H9 (cell line): ENCODE measurements at regions not wholly inside any gene's neighbourhood (a gene's known extent, or its start where the extent isn't known, plus 50 kb on each side); places are given as distances from the start of the nearest gene placed in this dataset.

Experiments used
- DNase-seq: peaks from one replicate; pipeline ENCODE4 v3.0.0-alpha.2; 2017
- H2AFZ ChIP-seq: one replicate; pipeline ENCODE4 v1.6.1; 2013; ENCODE audit warnings: mild to moderate bottlenecking, low read length, control low read depth, moderate library complexity
- H2AK5ac ChIP-seq: 2 replicates; pipeline ENCODE4 v1.6.1; 2013; ENCODE audit warnings: low read length, control low read depth, mixed read lengths; ENCODE audit not compliant: insufficient read length
- H2BK120ac ChIP-seq: one replicate; pipeline ENCODE4 v1.6.1; 2013; ENCODE audit warnings: low read depth, mild to moderate bottlenecking, low read length, control low read depth, inconsistent platforms; ENCODE audit not compliant: poor library complexity, severe bottlenecking
- H2BK12ac ChIP-seq: 2 replicates; pipeline ENCODE4 v1.6.1; 2013; ENCODE audit warnings: low read length, control low read depth, mixed read lengths, low read depth; ENCODE audit not compliant: insufficient read length
- H2BK15ac ChIP-seq: 2 replicates; pipeline ENCODE4 v1.6.1; 2013; ENCODE audit warnings: low read depth, low read length, control low read depth
- H2BK20ac ChIP-seq: one replicate; pipeline ENCODE4 v1.6.1; 2013; ENCODE audit warnings: low read depth, mild to moderate bottlenecking, low read length, control low read depth, inconsistent platforms; ENCODE audit not compliant: poor library complexity, severe bottlenecking
- H2BK5ac ChIP-seq: 2 replicates; pipeline ENCODE4 v1.6.1; 2013; ENCODE audit warnings: low read length, control low read depth, mixed read lengths; ENCODE audit not compliant: insufficient read length
- H3K14ac ChIP-seq: 2 replicates; pipeline ENCODE4 v1.6.1; 2013; ENCODE audit warnings: low read length, control low read depth; ENCODE audit not compliant: insufficient read depth
- H3K18ac ChIP-seq: 2 replicates; pipeline ENCODE4 v1.6.1; 2013; ENCODE audit warnings: low read depth, mild to moderate bottlenecking, mixed read lengths, low read length, control low read depth; ENCODE audit not compliant: insufficient read length
- H3K23ac ChIP-seq: 2 replicates; pipeline ENCODE4 v1.6.1; 2013; ENCODE audit warnings: low read length, control low read depth, mixed read lengths, low read depth; ENCODE audit not compliant: insufficient read length
- H3K23me2 ChIP-seq: 2 replicates; pipeline ENCODE4 v1.6.1; 2013; ENCODE audit warnings: low read depth, mild to moderate bottlenecking, mixed read lengths, low read length, control low read depth; ENCODE audit not compliant: insufficient read length, poor library complexity, severe bottlenecking
- H3K27ac ChIP-seq: 2 replicates; pipeline ENCODE4 v1.5.1; 2013; ENCODE audit warnings: low read length, control low read depth, mixed read lengths, low read depth; ENCODE audit not compliant: insufficient read length
- H3K27me3 ChIP-seq: 2 replicates; pipeline ENCODE4 v1.6.1; 2013; ENCODE audit warnings: low read length, control low read depth, inconsistent platforms; ENCODE audit not compliant: insufficient read depth
- H3K4ac ChIP-seq: 2 replicates; pipeline ENCODE4 v1.6.1; 2013; ENCODE audit warnings: low read depth, mild to moderate bottlenecking, control low read depth, inconsistent platforms, low read length, moderate library complexity
- H3K4me1 ChIP-seq: 2 replicates; pipeline ENCODE4 v1.6.1; 2013; ENCODE audit warnings: low read length, control low read depth, inconsistent platforms; ENCODE audit not compliant: insufficient read depth
- H3K4me2 ChIP-seq: 2 replicates; pipeline ENCODE4 v1.6.1; 2013; ENCODE audit warnings: low read length, control low read depth, mixed read lengths; ENCODE audit not compliant: insufficient read length, insufficient read depth
- H3K56ac ChIP-seq: 2 replicates; pipeline ENCODE4 v1.6.1; 2013; ENCODE audit warnings: low read depth, mild to moderate bottlenecking, mixed read lengths, low read length, control low read depth; ENCODE audit not compliant: insufficient read length
- H3K79me1 ChIP-seq: 2 replicates; pipeline ENCODE4 v1.6.1; 2013; ENCODE audit warnings: low read depth, mild to moderate bottlenecking, moderate library complexity, low read length, control low read depth, inconsistent platforms; ENCODE audit not compliant: insufficient read depth, poor library complexity, severe bottlenecking
- H3K79me2 ChIP-seq: 2 replicates; pipeline ENCODE4 v1.6.1; 2013; ENCODE audit warnings: low read length, control low read depth, inconsistent platforms; ENCODE audit not compliant: insufficient read depth
- H3K9ac ChIP-seq: 2 replicates; pipeline ENCODE4 v1.6.1; 2013; ENCODE audit warnings: low read length, control low read depth, mixed read lengths; ENCODE audit not compliant: insufficient read length; ENCODE audit errors: extremely low read depth
- H3K9me3 ChIP-seq: one replicate; pipeline ENCODE4 v1.6.1; 2013; ENCODE audit warnings: low read depth, low read length, inconsistent platforms; ENCODE audit not compliant: control insufficient read depth
- H3T11ph ChIP-seq: one replicate; pipeline ENCODE4 v1.6.1; 2013; ENCODE audit warnings: mild to moderate bottlenecking, low read length, control low read depth, inconsistent platforms
- H4K20me1 ChIP-seq: one replicate; pipeline ENCODE4 v1.6.1; 2013; ENCODE audit not compliant: control insufficient read depth, insufficient read length, insufficient read depth
- H4K5ac ChIP-seq: 2 replicates; pipeline ENCODE4 v1.6.1; 2013; ENCODE audit warnings: low read depth, mild to moderate bottlenecking, mixed read lengths, low read length, control low read depth; ENCODE audit not compliant: insufficient read length
- H4K8ac ChIP-seq: replicated peaks from 2 replicates; pipeline ENCODE4 v1.6.1; 2013; ENCODE audit warnings: low read length, control low read depth, mixed read lengths, low read depth; ENCODE audit not compliant: insufficient read length
- H4K91ac ChIP-seq: 2 replicates; pipeline ENCODE4 v1.6.1; 2013; ENCODE audit warnings: low read depth, mild to moderate bottlenecking, moderate library complexity, mixed read lengths, low read length, control low read depth; ENCODE audit not compliant: insufficient read length
- H3K27ac Mint-ChIP-seq, 3 experiments: 2 replicates in 2 of 3; 3 replicates in 1 of 3; pipeline ENCODE4 v1.8.0; 2020 to 2021; ENCODE audit warnings: mixed read lengths in 3 of 3, mild to moderate bottlenecking in 1 of 3, moderate library complexity in 1 of 3
- H3K27me3 Mint-ChIP-seq: 2 replicates; pipeline ENCODE4 v1.8.0; 2021; ENCODE audit warnings: low read depth, mild to moderate bottlenecking, moderate library complexity, mixed read lengths
- H3K36me3 Mint-ChIP-seq, 3 experiments: 2 replicates in 2 of 3; 3 replicates in 1 of 3; pipeline ENCODE4 v1.8.0; 2020 to 2021; ENCODE audit warnings: low read depth in 3 of 3, mixed read lengths in 3 of 3; ENCODE audit not compliant: insufficient read depth in 1 of 3
- H3K4me1 Mint-ChIP-seq, 2 experiments: 2 replicates each; pipeline ENCODE4 v1.8.0; 2020; ENCODE audit warnings: mixed read lengths in 2 of 2
- H3K4me3 Mint-ChIP-seq, 2 experiments: 2 replicates in 1 of 2; 3 replicates in 1 of 2; pipeline ENCODE4 v1.8.0; 2020 to 2021; ENCODE audit warnings: mild to moderate bottlenecking in 2 of 2, mixed read lengths in 2 of 2, moderate library complexity in 1 of 2
- H3K9me3 Mint-ChIP-seq, 2 experiments: 2 replicates in 1 of 2; 3 replicates in 1 of 2; pipeline ENCODE4 v1.8.0; 2020; ENCODE audit warnings: mild to moderate bottlenecking in 2 of 2, mixed read lengths in 2 of 2, moderate library complexity in 1 of 2
- WGBS: extraction: QIAGEN DNeasy Blood & Tissue Kit; methylation state at CpG from one replicate; pipeline ENCODE4 v1.1.7; 2013; ENCODE audit warnings: missing lambda C conversion rate, low lambda C conversion rate, mixed read lengths; ENCODE audit not compliant: insufficient read length; ENCODE audit errors: extremely low coverage; 5-methylcytosine and 5-hydroxymethylcytosine counted together
- TF ChIP-seq, protein P1 (sequence below): fragments of 200-600 bp; sonication (generic); conservative IDR thresholded peaks from 3 replicates; pipeline ENCODE4 v1.8.0; 2021; ENCODE audit warnings: antibody characterized with exemption, mild to moderate bottlenecking

DNA sequence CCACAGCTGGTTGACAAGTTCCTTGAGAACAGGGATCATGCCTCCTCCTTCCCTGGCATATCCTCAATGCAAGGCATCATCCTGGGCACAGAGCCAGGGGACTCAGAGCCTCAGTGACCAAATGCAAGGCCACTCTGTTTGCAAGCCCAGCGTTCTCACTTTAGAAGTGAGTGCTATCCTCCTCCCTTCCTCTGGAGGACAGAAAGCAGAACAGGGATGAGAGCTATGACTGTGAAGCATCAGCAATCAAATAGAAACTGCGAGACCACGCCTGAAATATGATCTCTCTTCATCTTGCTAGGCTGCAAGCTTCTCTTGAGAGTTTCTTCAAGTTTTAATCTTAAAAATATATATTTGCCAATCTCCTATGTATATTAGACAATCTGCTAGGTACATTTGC, 119.8 kb downstream of the LRATD1 start:
- Histone ChIP-seq H3K79me2 (no peaks in the 10 kb centered on the region), H3K27me3 (no peaks in the 10 kb centered on the region), H3K56ac (no peak overlapping the region), H3K9me3 (no peaks in the 10 kb centered on the region), H2BK5ac (no peak overlapping the region), H2AK5ac (no peak overlapping the region), H3T11ph (no peak overlapping the region), H3K27ac (no peak overlapping the region), H2AFZ (no peak overlapping the region), H4K5ac (no peak overlapping the region), H4K91ac (no peak overlapping the region), H2BK120ac (no peak overlapping the region), H3K18ac (no peak overlapping the region), H4K8ac (no peak overlapping the region), H3K79me1 (no peaks in the 10 kb centered on the region), H3K9ac (no peak overlapping the region), H3K4ac (no peak overlapping the region), H4K20me1 (no peaks in the 10 kb centered on the region), H3K4me2 (no peak overlapping the region), H2BK12ac (no peak overlapping the region), H3K14ac (no peak overlapping the region), H3K23me2 (no peaks in the 10 kb centered on the region), H3K4me1 (no peaks in the 10 kb centered on the region), H3K23ac (no peak overlapping the region), H2BK15ac (no peak overlapping the region), H2BK20ac (no peak overlapping the region)
- Mint-ChIP-seq H3K4me3 (no peak overlapping the region), H3K36me3 (no peaks in the 10 kb centered on the region), H3K9me3 (no peaks in the 10 kb centered on the region; a peak in 1 of 5 replicates), H3K27ac (no peak overlapping the region), H3K4me1 (no peaks in the 10 kb centered on the region), H3K27me3 (no peaks in the 10 kb centered on the region)
- TF ChIP-seq, protein P1, sequence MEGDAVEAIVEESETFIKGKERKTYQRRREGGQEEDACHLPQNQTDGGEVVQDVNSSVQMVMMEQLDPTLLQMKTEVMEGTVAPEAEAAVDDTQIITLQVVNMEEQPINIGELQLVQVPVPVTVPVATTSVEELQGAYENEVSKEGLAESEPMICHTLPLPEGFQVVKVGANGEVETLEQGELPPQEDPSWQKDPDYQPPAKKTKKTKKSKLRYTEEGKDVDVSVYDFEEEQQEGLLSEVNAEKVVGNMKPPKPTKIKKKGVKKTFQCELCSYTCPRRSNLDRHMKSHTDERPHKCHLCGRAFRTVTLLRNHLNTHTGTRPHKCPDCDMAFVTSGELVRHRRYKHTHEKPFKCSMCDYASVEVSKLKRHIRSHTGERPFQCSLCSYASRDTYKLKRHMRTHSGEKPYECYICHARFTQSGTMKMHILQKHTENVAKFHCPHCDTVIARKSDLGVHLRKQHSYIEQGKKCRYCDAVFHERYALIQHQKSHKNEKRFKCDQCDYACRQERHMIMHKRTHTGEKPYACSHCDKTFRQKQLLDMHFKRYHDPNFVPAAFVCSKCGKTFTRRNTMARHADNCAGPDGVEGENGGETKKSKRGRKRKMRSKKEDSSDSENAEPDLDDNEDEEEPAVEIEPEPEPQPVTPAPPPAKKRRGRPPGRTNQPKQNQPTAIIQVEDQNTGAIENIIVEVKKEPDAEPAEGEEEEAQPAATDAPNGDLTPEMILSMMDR = no peak
- no CpG with 5 or more reads among the region's 3 CpGs for WGBS
- no peak for DNase-seq
